ENCODE measurements at regions not wholly inside any gene's neighbourhood (a gene's known extent, or its start where the extent isn't known, plus 50 kb on each side); places are given as distances from the start of the nearest gene placed in this dataset.

- no peak overlapping the region for H3K4me3 ChIP-seq (ENCODE audit: low read length)
- H3K9ac ChIP-seq (ENCODE audit: low read depth, low read length), result no peak overlapping the region
- H3K36me3 ChIP-seq (ENCODE audit: insufficient read depth, low read depth, low read length), result no peaks in the 10 kb centered on the region
- H3K27ac ChIP-seq (ENCODE audit: low read length), result no peak overlapping the region
- no peaks in the 10 kb centered on the region for H3K4me1 ChIP-seq (ENCODE audit: insufficient read depth, low read length)
- H3K9me3 ChIP-seq (ENCODE audit: insufficient read depth, low read depth, low read length), result no peaks in the 10 kb centered on the region
- H3K27me3 ChIP-seq (ENCODE audit: insufficient read depth, low read length), result no peaks in the 10 kb centered on the region
These were observed 446.9 kb downstream of the BRD1 start for GRCh38 chr22:49380828-49381114.

- no peaks in the 10 kb centered on the region for H3K4me1 ChIP-seq (ENCODE audit: insufficient read depth, low read length)
- H3K27me3 ChIP-seq (ENCODE audit: insufficient read depth, low read length), result no peaks in the 10 kb centered on the region
- no peaks in the 10 kb centered on the region for H3K36me3 ChIP-seq (ENCODE audit: insufficient read depth, low read depth, low read length)
- H3K9ac ChIP-seq (ENCODE audit: low read depth, low read length), result no peak overlapping the region
- H3K4me3 ChIP-seq (ENCODE audit: low read length), result no peak overlapping the region
- H3K9me3 ChIP-seq (ENCODE audit: insufficient read depth, low read depth, low read length), result no peaks in the 10 kb centered on the region
- H3K27ac ChIP-seq (ENCODE audit: low read length), result no peak overlapping the region
These were observed 447.4 kb downstream of the BRD1 start for GRCh38 chr22:49380095-49380827.

- no peak overlapping the region for H3K9ac ChIP-seq (ENCODE audit: low read depth, low read length)
- no peak overlapping the region for H3K4me3 ChIP-seq (ENCODE audit: low read length)
- H3K9me3 ChIP-seq (ENCODE audit: insufficient read depth, low read depth, low read length), result no peaks in the 10 kb centered on the region
- no peaks in the 10 kb centered on the region for H3K36me3 ChIP-seq (ENCODE audit: insufficient read depth, low read depth, low read length)
- H3K4me1 ChIP-seq (ENCODE audit: insufficient read depth, low read length), result peaks cover 2% of the 10 kb centered on the region; the same call in 1 of the 2 replicates
- H3K27ac ChIP-seq (ENCODE audit: low read length), result no peak overlapping the region
- no peaks in the 10 kb centered on the region for H3K27me3 ChIP-seq (ENCODE audit: insufficient read depth, low read length)
These were observed 450.4 kb downstream of the BRD1 start for GRCh38 chr22:49377306-49377705.

GRCh38 chr22:49373801-49374226 lies 453.9 kb downstream of the BRD1 start:
- no peak overlapping the region for H3K9ac ChIP-seq (ENCODE audit: low read depth, low read length)
- no peaks in the 10 kb centered on the region for H3K36me3 ChIP-seq (ENCODE audit: insufficient read depth, low read depth, low read length)
- no peak overlapping the region for H3K27ac ChIP-seq (ENCODE audit: low read length)
- no peaks in the 10 kb centered on the region for H3K27me3 ChIP-seq (ENCODE audit: insufficient read depth, low read length)
- H3K4me3 ChIP-seq (ENCODE audit: low read length), result no peak overlapping the region
- H3K9me3 ChIP-seq (ENCODE audit: insufficient read depth, low read depth, low read length), result no peaks in the 10 kb centered on the region
- H3K4me1 ChIP-seq (ENCODE audit: insufficient read depth, low read length), result peaks cover 4% of the 10 kb centered on the region; the same call in 1 of the 2 replicates

- H3K9ac ChIP-seq (ENCODE audit: low read depth, low read length), result no peak overlapping the region
- H3K4me3 ChIP-seq (ENCODE audit: low read length), result no peak overlapping the region
- no peaks in the 10 kb centered on the region for H3K27me3 ChIP-seq (ENCODE audit: insufficient read depth, low read length)
- no peaks in the 10 kb centered on the region for H3K9me3 ChIP-seq (ENCODE audit: insufficient read depth, low read depth, low read length)
- H3K36me3 ChIP-seq (ENCODE audit: insufficient read depth, low read depth, low read length), result no peaks in the 10 kb centered on the region
- no peak overlapping the region for H3K27ac ChIP-seq (ENCODE audit: low read length)
- H3K4me1 ChIP-seq (ENCODE audit: insufficient read depth, low read length), result peaks cover 4% of the 10 kb centered on the region; the same call in 1 of the 2 replicates
These were observed 454.4 kb downstream of the BRD1 start for GRCh38 chr22:49373289-49373666.

- Histone ChIP-seq H3K9me3 (ENCODE audit: insufficient read depth, low read depth, low read length) (no peaks in the 10 kb centered on the region), H3K9ac (ENCODE audit: low read depth, low read length) (no peak overlapping the region), H3K4me1 (ENCODE audit: insufficient read depth, low read length) (peaks cover 4% of the 10 kb centered on the region; the same call in 1 of the 2 replicates), H3K4me3 (ENCODE audit: low read length) (no peak overlapping the region), H3K27ac (ENCODE audit: low read length) (no peak overlapping the region), H3K36me3 (ENCODE audit: insufficient read depth, low read depth, low read length) (no peaks in the 10 kb centered on the region), H3K27me3 (ENCODE audit: insufficient read depth, low read length) (no peaks in the 10 kb centered on the region)
These were observed 455.0 kb downstream of the BRD1 start for GRCh38 chr22:49372530-49373288.

- no peak overlapping the region for H3K4me3 ChIP-seq (ENCODE audit: low read length)
- no peaks in the 10 kb centered on the region for H3K9me3 ChIP-seq (ENCODE audit: insufficient read depth, low read depth, low read length)
- H3K9ac ChIP-seq (ENCODE audit: low read depth, low read length), result no peak overlapping the region
- H3K36me3 ChIP-seq (ENCODE audit: insufficient read depth, low read depth, low read length), result no peaks in the 10 kb centered on the region
- no peaks in the 10 kb centered on the region for H3K27me3 ChIP-seq (ENCODE audit: insufficient read depth, low read length)
- H3K4me1 ChIP-seq (ENCODE audit: insufficient read depth, low read length), result peaks cover 4% of the 10 kb centered on the region; the same call in 1 of the 2 replicates
- H3K27ac ChIP-seq (ENCODE audit: low read length), result no peak overlapping the region
These were observed 455.6 kb downstream of the BRD1 start for GRCh38 chr22:49372111-49372529.

GRCh38 chr22:49371325-49372110 lies 456.2 kb downstream of the BRD1 start:
- Histone ChIP-seq H3K4me1 (ENCODE audit: insufficient read depth, low read length) (peaks cover 4% of the 10 kb centered on the region; the same call in 1 of the 2 replicates), H3K9me3 (ENCODE audit: insufficient read depth, low read depth, low read length) (no peaks in the 10 kb centered on the region), H3K36me3 (ENCODE audit: insufficient read depth, low read depth, low read length) (no peaks in the 10 kb centered on the region), H3K27me3 (ENCODE audit: insufficient read depth, low read length) (no peaks in the 10 kb centered on the region), H3K4me3 (ENCODE audit: low read length) (no peak overlapping the region), H3K27ac (ENCODE audit: low read length) (no peak overlapping the region), H3K9ac (ENCODE audit: low read depth, low read length) (no peak overlapping the region)

GRCh38 chr22:49370627-49371301 lies 456.9 kb downstream of the BRD1 start:
- Histone ChIP-seq H3K36me3 (ENCODE audit: insufficient read depth, low read depth, low read length) (no peaks in the 10 kb centered on the region), H3K27me3 (ENCODE audit: insufficient read depth, low read length) (no peaks in the 10 kb centered on the region), H3K4me3 (ENCODE audit: low read length) (no peak overlapping the region), H3K27ac (ENCODE audit: low read length) (no peak overlapping the region), H3K9me3 (ENCODE audit: insufficient read depth, low read depth, low read length) (no peaks in the 10 kb centered on the region), H3K4me1 (ENCODE audit: insufficient read depth, low read length) (peaks cover 4% of the 10 kb centered on the region; the same call in 1 of the 2 replicates), H3K9ac (ENCODE audit: low read depth, low read length) (no peak overlapping the region)

GRCh38 chr22:49369726-49370626 lies 457.7 kb downstream of the BRD1 start:
- Histone ChIP-seq H3K4me1 (ENCODE audit: insufficient read depth, low read length) (peaks cover 4% of the 10 kb centered on the region; the same call in 1 of the 2 replicates), H3K9ac (ENCODE audit: low read depth, low read length) (no peak overlapping the region), H3K36me3 (ENCODE audit: insufficient read depth, low read depth, low read length) (no peaks in the 10 kb centered on the region), H3K9me3 (ENCODE audit: insufficient read depth, low read depth, low read length) (no peaks in the 10 kb centered on the region), H3K27me3 (ENCODE audit: insufficient read depth, low read length) (no peaks in the 10 kb centered on the region), H3K4me3 (ENCODE audit: low read length) (no peak overlapping the region), H3K27ac (ENCODE audit: low read length) (no peak overlapping the region)

All from iPS-20b (cell line).